Tibial nerve (tissue), 3 donors: ENCODE measurements at regions not wholly inside any gene's neighbourhood (a gene's known extent, or its start where the extent isn't known, plus 50 kb on each side); places are given as distances from the start of the nearest gene placed in this dataset.

Experiments used
- POLR2A ChIP-seq, 2 donors: fragments of 450-650 bp; IDR thresholded peaks; one replicate each; pipeline ENCODE4 v1.6.1; 2017; ENCODE audit warnings: antibody characterized with exemption in 2 of 2, mild to moderate bottlenecking in 2 of 2, moderate library complexity in 2 of 2
- TF ChIP-seq, protein P1 (sequence below), 5 experiments: fragments of 200-600 bp in 3 of 5; fragments of 450-650 bp in 2 of 5; sonication (generic) in 3 of 5; IDR thresholded peaks; one replicate each; pipeline ENCODE4 v1.5.1; 2016 to 2019; ENCODE audit warnings: antibody characterized with exemption in 5 of 5, mild to moderate bottlenecking in 3 of 5, moderate library complexity in 2 of 5

DNA sequence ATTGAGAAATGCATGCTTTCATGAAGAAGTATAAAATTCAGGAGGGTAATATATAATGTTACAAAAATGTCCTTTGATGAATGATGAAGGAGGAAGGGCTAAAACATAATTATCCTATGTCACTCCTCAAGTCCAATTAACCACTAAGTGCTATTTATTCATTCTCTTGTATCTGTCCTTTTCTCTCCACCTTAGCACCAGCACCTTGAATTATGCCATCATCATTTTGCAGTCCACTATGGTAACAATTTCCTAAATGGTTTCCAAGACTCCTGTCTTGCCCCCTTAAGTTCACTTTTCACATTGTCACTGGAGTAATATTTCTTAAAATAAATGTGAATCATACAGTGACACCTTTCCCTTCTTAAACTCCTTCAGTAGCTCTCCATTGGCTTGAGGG is 756.3 kb downstream of the STPG2 start:
- TF ChIP-seq, protein P1, sequence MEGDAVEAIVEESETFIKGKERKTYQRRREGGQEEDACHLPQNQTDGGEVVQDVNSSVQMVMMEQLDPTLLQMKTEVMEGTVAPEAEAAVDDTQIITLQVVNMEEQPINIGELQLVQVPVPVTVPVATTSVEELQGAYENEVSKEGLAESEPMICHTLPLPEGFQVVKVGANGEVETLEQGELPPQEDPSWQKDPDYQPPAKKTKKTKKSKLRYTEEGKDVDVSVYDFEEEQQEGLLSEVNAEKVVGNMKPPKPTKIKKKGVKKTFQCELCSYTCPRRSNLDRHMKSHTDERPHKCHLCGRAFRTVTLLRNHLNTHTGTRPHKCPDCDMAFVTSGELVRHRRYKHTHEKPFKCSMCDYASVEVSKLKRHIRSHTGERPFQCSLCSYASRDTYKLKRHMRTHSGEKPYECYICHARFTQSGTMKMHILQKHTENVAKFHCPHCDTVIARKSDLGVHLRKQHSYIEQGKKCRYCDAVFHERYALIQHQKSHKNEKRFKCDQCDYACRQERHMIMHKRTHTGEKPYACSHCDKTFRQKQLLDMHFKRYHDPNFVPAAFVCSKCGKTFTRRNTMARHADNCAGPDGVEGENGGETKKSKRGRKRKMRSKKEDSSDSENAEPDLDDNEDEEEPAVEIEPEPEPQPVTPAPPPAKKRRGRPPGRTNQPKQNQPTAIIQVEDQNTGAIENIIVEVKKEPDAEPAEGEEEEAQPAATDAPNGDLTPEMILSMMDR (IDR thresholded peaks at IDR 0.05): no peak
- TF ChIP-seq POLR2A (IDR thresholded peaks at IDR 0.05): no peak
